T-helper 1 cell treated with Interleukin-12 subunit alpha and Interleukin-12 subunit beta and Interleukin-4 antibody, amounts not matched to agents 30 μg/mL and 1 μg/mL, for 36 hours (primary cell): ENCODE measurements at regions not wholly inside any gene's neighbourhood (a gene's known extent, or its start where the extent isn't known, plus 50 kb on each side); places are given as distances from the start of the nearest gene placed in this dataset.

Experiments
- H3K27ac Mint-ChIP-seq: one replicate; pipeline ENCODE4 v1.8.0; 2021; ENCODE audit warnings: mild to moderate bottlenecking, mixed read lengths
- H3K27me3 Mint-ChIP-seq: one replicate; pipeline ENCODE4 v1.8.0; 2021; ENCODE audit warnings: low read depth, mixed read lengths
- H3K36me3 Mint-ChIP-seq: one replicate; pipeline ENCODE4 v1.8.0; 2021; ENCODE audit warnings: low read depth, mixed read lengths
- H3K4me1 Mint-ChIP-seq: one replicate; pipeline ENCODE4 v1.8.0; 2021; ENCODE audit warnings: low read depth, mixed read lengths
- H3K4me3 Mint-ChIP-seq: one replicate; pipeline ENCODE4 v1.8.0; 2021; ENCODE audit warnings: mild to moderate bottlenecking, moderate library complexity, mixed read lengths
- H3K9me3 Mint-ChIP-seq: one replicate; pipeline ENCODE4 v1.8.0; 2021; ENCODE audit warnings: mixed read lengths

- Mint-ChIP-seq H3K27me3 (no peaks in the 10 kb centered on the region), H3K9me3 (no peaks in the 10 kb centered on the region), H3K4me3 (no peak overlapping the region), H3K36me3 (no peaks in the 10 kb centered on the region), H3K4me1 (no peaks in the 10 kb centered on the region), H3K27ac (no peak overlapping the region)
Observed at GRCh38 chr9:105178076-105178475, 66.4 kb upstream of the SLC44A1 start.

GRCh38 chr9:105187781-105188180, 56.7 kb upstream of the SLC44A1 start:
- Mint-ChIP-seq H3K27ac (no peak overlapping the region), H3K27me3 (peaks cover 19% of the 10 kb centered on the region)

GRCh38 chr9:105188746-105189145, 55.7 kb upstream of the SLC44A1 start:
- peaks cover 23% of the 10 kb centered on the region for H3K27me3 Mint-ChIP-seq
- H3K27ac Mint-ChIP-seq: no peak overlapping the region
- no peak overlapping the region for H3K4me3 Mint-ChIP-seq
- H3K9me3 Mint-ChIP-seq: no peaks in the 10 kb centered on the region
- H3K4me1 Mint-ChIP-seq: no peaks in the 10 kb centered on the region
- no peaks in the 10 kb centered on the region for H3K36me3 Mint-ChIP-seq

More at GRCh38 chr9:105187781-105188180, 56.7 kb upstream of the SLC44A1 start:
- Mint-ChIP-seq H3K4me1 (no peaks in the 10 kb centered on the region), H3K9me3 (no peaks in the 10 kb centered on the region), H3K36me3 (no peaks in the 10 kb centered on the region), H3K4me3 (no peak overlapping the region)

GRCh38 chr9:105191508-105192121, 52.8 kb upstream of the SLC44A1 start:
- no peaks in the 10 kb centered on the region for H3K36me3 Mint-ChIP-seq
- H3K27ac Mint-ChIP-seq: no peak overlapping the region
- no peak overlapping the region for H3K4me3 Mint-ChIP-seq
- H3K4me1 Mint-ChIP-seq: no peaks in the 10 kb centered on the region
- peaks cover 17% of the 10 kb centered on the region for H3K27me3 Mint-ChIP-seq
- H3K9me3 Mint-ChIP-seq: no peaks in the 10 kb centered on the region

- no peak overlapping the region for H3K4me3 Mint-ChIP-seq
- H3K27me3 Mint-ChIP-seq: peaks cover 16% of the 10 kb centered on the region
- no peaks in the 10 kb centered on the region for H3K36me3 Mint-ChIP-seq
- H3K9me3 Mint-ChIP-seq: no peaks in the 10 kb centered on the region
- no peaks in the 10 kb centered on the region for H3K4me1 Mint-ChIP-seq
- H3K27ac Mint-ChIP-seq: no peak overlapping the region
Observed at GRCh38 chr9:105193560-105193959, 50.9 kb upstream of the SLC44A1 start.

- H3K36me3 Mint-ChIP-seq: no peaks in the 10 kb centered on the region
Observed at GRCh38 chr9:105194234-105194633, 50.2 kb upstream of the SLC44A1 start.

More at GRCh38 chr9:105194234-105194633, 50.2 kb upstream of the SLC44A1 start:
- Mint-ChIP-seq H3K4me1 (no peaks in the 10 kb centered on the region), H3K27ac (no peak overlapping the region), H3K4me3 (no peak overlapping the region), H3K9me3 (no peaks in the 10 kb centered on the region), H3K27me3 (peaks cover 16% of the 10 kb centered on the region)
